Mesendoderm (in vitro differentiated cells): ENCODE measurements at regions not wholly inside any gene's neighbourhood (a gene's known extent, or its start where the extent isn't known, plus 50 kb on each side); places are given as distances from the start of the nearest gene placed in this dataset.
A peak's percentile ranks its signal among the peaks of the same experiment; 100 is the strongest.

Experiments used
- DNase-seq: peaks from one replicate; pipeline ENCODE4 v3.0.0; 2013
- H2AK5ac ChIP-seq: 2 replicates; pipeline ENCODE4 v1.6.1; 2013; ENCODE audit warnings: low read length, inconsistent platforms
- H2BK120ac ChIP-seq: 2 replicates; pipeline ENCODE4 v1.6.1; 2013; ENCODE audit warnings: low read depth, mild to moderate bottlenecking, low read length, moderate library complexity, mixed read lengths
- H2BK15ac ChIP-seq: replicated peaks from 2 replicates; pipeline ENCODE4 v1.6.1; 2013; ENCODE audit warnings: low read depth, mild to moderate bottlenecking, moderate library complexity
- H2BK5ac ChIP-seq: 2 replicates; pipeline ENCODE4 v1.6.1; 2013; ENCODE audit warnings: low read length, inconsistent platforms
- H3K18ac ChIP-seq: 2 replicates; pipeline ENCODE4 v1.6.1; 2013; ENCODE audit warnings: mild to moderate bottlenecking, low read length, mixed read lengths
- H3K23ac ChIP-seq: one replicate; pipeline ENCODE4 v1.6.1; 2013; ENCODE audit warnings: low read length
- H3K27ac ChIP-seq: 2 replicates; pipeline ENCODE4 v1.5.1; 2013; ENCODE audit warnings: low read depth, mild to moderate bottlenecking, inconsistent platforms, low read length, moderate library complexity
- H3K27me3 ChIP-seq: 2 replicates; pipeline ENCODE4 v1.6.1; 2013; ENCODE audit warnings: low read length, control low read depth, mild to moderate bottlenecking, inconsistent platforms; ENCODE audit not compliant: insufficient read depth, poor library complexity
- H3K36me3 ChIP-seq: 2 replicates; pipeline ENCODE4 v1.6.1; 2013; ENCODE audit warnings: low read length, inconsistent platforms; ENCODE audit not compliant: control insufficient read depth, insufficient read depth
- H3K4ac ChIP-seq: one replicate; pipeline ENCODE4 v1.6.1; 2013; ENCODE audit warnings: low read depth, mild to moderate bottlenecking, low read length, moderate library complexity
- H3K4me1 ChIP-seq: 2 replicates; pipeline ENCODE4 v1.6.1; 2013; ENCODE audit warnings: low read depth, low read length, inconsistent platforms; ENCODE audit not compliant: control insufficient read depth
- H3K4me2 ChIP-seq: 2 replicates; pipeline ENCODE4 v1.6.1; 2013; ENCODE audit warnings: low read length
- H3K4me3 ChIP-seq: 2 replicates; pipeline ENCODE4 v1.5.1; 2013; ENCODE audit warnings: mild to moderate bottlenecking, low read length
- H3K56ac ChIP-seq: one replicate; pipeline ENCODE4 v1.6.1; 2013; ENCODE audit warnings: low read length
- H3K79me1 ChIP-seq: 2 replicates; pipeline ENCODE4 v1.6.1; 2013; ENCODE audit warnings: low read length, inconsistent platforms
- H3K79me2 ChIP-seq: 2 replicates; pipeline ENCODE4 v1.6.1; 2013; ENCODE audit warnings: mild to moderate bottlenecking, low read length; ENCODE audit not compliant: control insufficient read depth, insufficient read depth
- H3K9ac ChIP-seq: 2 replicates; pipeline ENCODE4 v1.6.1; 2013; ENCODE audit warnings: low read length, inconsistent platforms
- H4K5ac ChIP-seq: one replicate; pipeline ENCODE4 v1.6.1; 2013; ENCODE audit warnings: low read length
- H4K8ac ChIP-seq: one replicate; pipeline ENCODE4 v1.6.1; 2013; ENCODE audit warnings: low read depth, mild to moderate bottlenecking, control low read depth, low read length, moderate library complexity
- WGBS: extraction: QIAGEN DNeasy Blood & Tissue Kit; methylation state at CpG from one replicate; pipeline ENCODE4 v1.1.7; 2013; ENCODE audit warnings: low lambda C conversion rate, missing lambda C conversion rate; ENCODE audit not compliant: insufficient coverage; ENCODE audit errors: extremely low coverage; 5-methylcytosine and 5-hydroxymethylcytosine counted together

DNA sequence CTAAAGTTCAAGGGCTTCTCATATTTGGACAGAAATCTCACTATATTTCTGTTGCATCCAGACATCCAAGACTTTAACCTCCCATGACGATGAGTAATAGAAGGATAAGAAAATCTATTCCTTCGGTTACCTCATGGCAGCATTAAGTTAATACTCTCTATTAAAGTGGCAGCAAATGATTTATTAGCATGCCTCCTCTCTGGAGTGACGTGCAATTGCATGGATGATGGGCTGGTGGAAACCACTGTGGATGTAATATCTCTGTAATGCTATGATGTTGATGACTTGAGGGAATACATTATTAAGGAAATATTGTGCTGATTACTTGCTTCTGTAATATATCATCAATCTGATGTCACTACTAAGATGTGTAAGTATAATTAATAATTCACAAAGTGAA is 336.8 kb downstream of the DSEL start:
- no peak overlapping the region for H4K5ac ChIP-seq
- H3K79me2 ChIP-seq: no peaks in the 10 kb centered on the region
- H2BK120ac ChIP-seq: no peak overlapping the region
- H2BK15ac ChIP-seq: no peak overlapping the region
- H3K79me1 ChIP-seq: no peaks in the 10 kb centered on the region
- H2AK5ac ChIP-seq: no peak overlapping the region
- H3K27me3 ChIP-seq: no peaks in the 10 kb centered on the region
- H3K36me3 ChIP-seq: no peaks in the 10 kb centered on the region
- H3K4me2 ChIP-seq: no peak overlapping the region
- no peak overlapping the region for H3K4me3 ChIP-seq
- H3K9ac ChIP-seq: no peak overlapping the region
- WGBS: no CpG with 5 or more reads among the region's 3 CpGs
- no peak overlapping the region for H2BK5ac ChIP-seq
- no peak overlapping the region for H4K8ac ChIP-seq
- no peak overlapping the region for H3K56ac ChIP-seq
- H3K18ac ChIP-seq: no peak overlapping the region
- no peak overlapping the region for H3K23ac ChIP-seq
- no peak overlapping the region for H3K4ac ChIP-seq
- H3K4me1 ChIP-seq: no peaks in the 10 kb centered on the region
- H3K27ac ChIP-seq: no peak overlapping the region
- DNase-seq: no peak

DNA sequence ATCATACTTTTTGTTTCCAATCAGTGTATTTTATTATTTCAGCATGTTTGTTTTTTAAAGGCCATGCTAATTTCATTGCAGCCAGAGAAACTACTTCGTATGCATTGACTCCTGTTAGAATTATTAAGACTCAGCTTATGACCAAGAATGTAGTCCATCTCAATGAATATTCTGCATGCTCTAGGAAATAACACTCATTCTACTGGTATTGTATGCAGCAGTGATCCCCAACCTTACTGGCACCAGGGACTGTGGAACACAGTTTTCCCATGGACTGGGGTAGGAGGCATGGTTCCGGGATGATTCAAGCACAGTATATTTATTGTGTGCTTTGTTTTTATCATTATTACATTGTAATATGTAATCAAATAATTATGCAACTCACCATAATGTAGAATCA is 356.9 kb downstream of the DSEL start:
- H3K27ac ChIP-seq: no peak overlapping the region
- no peak overlapping the region for H2BK5ac ChIP-seq
- no peak overlapping the region for H4K5ac ChIP-seq
- no CpG with 5 or more reads among the region's 2 CpGs for WGBS
- H2BK15ac ChIP-seq: no peak overlapping the region
- no peak overlapping the region for H3K56ac ChIP-seq
- no peak overlapping the region for H3K23ac ChIP-seq
- DNase-seq: no peak
- no peak overlapping the region for H2BK120ac ChIP-seq
- no peaks in the 10 kb centered on the region for H3K79me2 ChIP-seq
- no peak overlapping the region for H3K18ac ChIP-seq
- H3K4me2 ChIP-seq: no peak overlapping the region
- no peak overlapping the region for H3K4ac ChIP-seq
- no peaks in the 10 kb centered on the region for H3K36me3 ChIP-seq
- H3K4me1 ChIP-seq: no peaks in the 10 kb centered on the region
- no peak overlapping the region for H2AK5ac ChIP-seq
- H3K4me3 ChIP-seq: no peak overlapping the region
- no peaks in the 10 kb centered on the region for H3K27me3 ChIP-seq
- H3K79me1 ChIP-seq: no peaks in the 10 kb centered on the region
- no peak overlapping the region for H4K8ac ChIP-seq
- no peak overlapping the region for H3K9ac ChIP-seq

DNA sequence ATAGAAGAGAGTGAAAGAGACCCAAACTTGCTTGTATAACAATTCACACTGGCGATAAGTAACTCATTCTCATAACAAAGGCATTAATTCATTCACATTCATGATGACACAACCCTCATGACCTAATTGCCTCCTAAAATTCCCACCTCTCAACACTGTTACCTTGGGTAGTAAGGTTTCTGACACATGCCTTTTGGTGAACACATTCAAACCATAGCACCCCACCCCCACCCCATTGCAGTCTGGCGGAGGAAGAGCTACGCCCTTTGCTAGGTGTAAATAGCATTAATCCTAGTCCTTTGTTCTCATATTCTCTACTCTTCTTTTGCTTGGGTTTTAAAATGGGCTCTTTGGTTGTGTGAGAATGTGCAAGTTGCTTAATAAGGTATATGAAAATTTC is 361.5 kb downstream of the DSEL start:
- DNase-seq: peak; percentile 57
- Histone ChIP-seq H4K8ac (no peak overlapping the region), H3K79me1 (no peaks in the 10 kb centered on the region), H2BK5ac (no peak overlapping the region), H3K9ac (no peak overlapping the region), H3K56ac (no peak overlapping the region), H3K27ac (no peak overlapping the region), H2BK15ac (no peak overlapping the region), H3K23ac (no peak overlapping the region), H3K18ac (no peak overlapping the region), H3K79me2 (no peaks in the 10 kb centered on the region), H3K4me1 (no peaks in the 10 kb centered on the region), H3K27me3 (no peaks in the 10 kb centered on the region), H2BK120ac (no peak overlapping the region), H3K36me3 (no peaks in the 10 kb centered on the region), H4K5ac (no peak overlapping the region), H3K4ac (no peak overlapping the region), H2AK5ac (no peak overlapping the region), H3K4me3 (no peak overlapping the region), H3K4me2 (no peak overlapping the region)
- WGBS: no CpG with 5 or more reads among the region's 3 CpGs

DNA sequence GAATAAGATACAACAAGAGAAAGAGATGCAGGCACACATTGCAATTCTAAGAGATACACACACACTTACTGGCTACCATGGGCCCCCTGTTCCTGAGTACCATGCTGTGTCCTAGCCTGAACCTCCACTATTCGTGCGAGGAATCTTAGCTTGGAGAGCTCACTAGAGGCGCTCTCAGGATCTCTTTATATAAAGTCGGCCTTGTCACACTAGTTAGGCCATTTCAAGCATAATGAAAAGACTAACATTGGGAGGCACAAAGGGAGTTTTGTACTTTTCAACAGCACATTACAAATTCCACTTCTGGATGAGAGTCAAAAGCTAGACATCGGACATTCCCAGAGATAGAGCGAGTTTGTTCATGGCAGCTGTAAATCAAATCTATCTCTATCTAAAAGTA is 365.2 kb downstream of the DSEL start:
- no peaks in the 10 kb centered on the region for H3K79me2 ChIP-seq
- no peak overlapping the region for H3K4me2 ChIP-seq
- no peak overlapping the region for H3K18ac ChIP-seq
- H3K4me1 ChIP-seq: no peaks in the 10 kb centered on the region
- H2BK120ac ChIP-seq: no peak overlapping the region
- no peak overlapping the region for H4K8ac ChIP-seq
- H3K4me3 ChIP-seq: no peak overlapping the region
- no peak overlapping the region for H3K4ac ChIP-seq
- no peak overlapping the region for H3K27ac ChIP-seq
- H2AK5ac ChIP-seq: no peak overlapping the region
- no peaks in the 10 kb centered on the region for H3K36me3 ChIP-seq
- no peak overlapping the region for H3K9ac ChIP-seq
- H2BK5ac ChIP-seq: no peak overlapping the region
- H3K79me1 ChIP-seq: no peaks in the 10 kb centered on the region
- no peaks in the 10 kb centered on the region for H3K27me3 ChIP-seq
- H2BK15ac ChIP-seq: no peak overlapping the region
- WGBS: no CpG with 5 or more reads among the region's 6 CpGs
- peak; percentile 6 for DNase-seq
- no peak overlapping the region for H4K5ac ChIP-seq
- H3K23ac ChIP-seq: no peak overlapping the region
- H3K56ac ChIP-seq: no peak overlapping the region

- Histone ChIP-seq H3K23ac (no peak overlapping the region), H3K27me3 (no peaks in the 10 kb centered on the region), H3K4me1 (no peaks in the 10 kb centered on the region), H2BK120ac (no peak overlapping the region), H3K18ac (no peak overlapping the region), H3K4ac (no peak overlapping the region), H3K36me3 (no peaks in the 10 kb centered on the region), H2BK15ac (no peak overlapping the region), H3K79me1 (no peaks in the 10 kb centered on the region), H3K9ac (no peak overlapping the region), H3K79me2 (no peaks in the 10 kb centered on the region), H4K8ac (no peak overlapping the region), H3K4me3 (no peak overlapping the region), H2AK5ac (no peak overlapping the region), H2BK5ac (no peak overlapping the region), H3K27ac (no peak overlapping the region), H4K5ac (no peak overlapping the region), H3K56ac (no peak overlapping the region), H3K4me2 (no peak overlapping the region)
- DNase-seq: no peak
- WGBS: no CpG with 5 or more reads among the region's 9 CpGs
Measured at GRCh38 chr18:67145586-67146292, 370.8 kb downstream of the DSEL start.

- no peak overlapping the region for H4K5ac ChIP-seq
- no peak overlapping the region for H4K8ac ChIP-seq
- no peak overlapping the region for H3K4ac ChIP-seq
- H2AK5ac ChIP-seq: no peak overlapping the region
- no peaks in the 10 kb centered on the region for H3K36me3 ChIP-seq
- no peak overlapping the region for H2BK120ac ChIP-seq
- H3K4me3 ChIP-seq: no peak overlapping the region
- H3K79me2 ChIP-seq: no peaks in the 10 kb centered on the region
- no peak for DNase-seq
- H3K56ac ChIP-seq: no peak overlapping the region
- no peak overlapping the region for H2BK15ac ChIP-seq
- no peak overlapping the region for H3K23ac ChIP-seq
- H3K18ac ChIP-seq: no peak overlapping the region
- no peak overlapping the region for H3K4me2 ChIP-seq
- H2BK5ac ChIP-seq: no peak overlapping the region
- no peaks in the 10 kb centered on the region for H3K4me1 ChIP-seq
- H3K9ac ChIP-seq: no peak overlapping the region
- H3K79me1 ChIP-seq: no peaks in the 10 kb centered on the region
- no peak overlapping the region for H3K27ac ChIP-seq
- WGBS: no CpG with 5 or more reads among the region's 4 CpGs
- H3K27me3 ChIP-seq: no peaks in the 10 kb centered on the region
Measured at GRCh38 chr18:67144329-67144728, 372.2 kb downstream of the DSEL start.
